BE2C (cell line): ENCODE measurements at regions not wholly inside any gene's neighbourhood (a gene's known extent, or its start where the extent isn't known, plus 50 kb on each side); places are given as distances from the start of the nearest gene placed in this dataset.
"Not testable (repeated sequence)": the region's sequence is repeated elsewhere in the genome, so short reads cannot be mapped to it uniquely, and the experiment has no call there.

Source experiments
- DNase-seq: peaks from one replicate; pipeline ENCODE4 v3.0.0-alpha.2; 2020
- H3K27me3 ChIP-seq: fragments of 250-450 bp; sonication (Bioruptor Pico); 2 replicates; pipeline ENCODE4 v1.5.1; 2020; ENCODE audit warnings: mild to moderate bottlenecking
- H3K36me3 ChIP-seq: fragments of 250-450 bp; sonication (Bioruptor Pico); 2 replicates; pipeline ENCODE4 v1.5.1; 2020; ENCODE audit warnings: mild to moderate bottlenecking
- H3K4me1 ChIP-seq: fragments of 250-450 bp; sonication (Bioruptor Pico); 2 replicates; pipeline ENCODE4 v1.5.1; 2020
- H3K4me3 ChIP-seq: 2 replicates; pipeline ENCODE4 v1.5.1; 2011; ENCODE audit warnings: low read depth, low read length
- H3K9me3 ChIP-seq: fragments of 250-450 bp; sonication (Bioruptor Pico); 2 replicates; pipeline ENCODE4 v1.5.1; 2020
- TF ChIP-seq, protein P1 (sequence below): IDR thresholded peaks from 2 replicates; pipeline ENCODE4 v1.5.1; 2012; ENCODE audit warnings: mild to moderate bottlenecking, low read depth, low read length

DNA sequence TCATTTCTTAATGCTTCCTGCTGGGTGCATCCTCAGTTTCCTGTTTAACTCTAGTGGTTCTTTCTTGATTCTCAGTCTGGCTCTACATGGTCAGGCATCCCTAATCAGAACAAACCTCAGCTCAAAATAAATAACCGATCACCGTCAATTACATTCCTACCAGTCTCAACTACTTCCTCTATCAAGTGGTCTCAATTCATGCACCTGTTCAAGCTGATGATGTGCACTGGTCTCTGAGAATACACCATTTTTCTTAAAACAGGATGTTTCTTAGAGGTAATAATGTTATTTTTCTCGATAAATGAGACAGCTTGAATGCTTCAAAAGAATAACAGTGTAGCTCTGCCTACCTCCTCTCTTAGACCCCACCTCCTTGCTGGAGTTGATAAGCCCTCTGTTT, 420.9 kb downstream of the SOCS6 start:
- TF ChIP-seq, protein P1, sequence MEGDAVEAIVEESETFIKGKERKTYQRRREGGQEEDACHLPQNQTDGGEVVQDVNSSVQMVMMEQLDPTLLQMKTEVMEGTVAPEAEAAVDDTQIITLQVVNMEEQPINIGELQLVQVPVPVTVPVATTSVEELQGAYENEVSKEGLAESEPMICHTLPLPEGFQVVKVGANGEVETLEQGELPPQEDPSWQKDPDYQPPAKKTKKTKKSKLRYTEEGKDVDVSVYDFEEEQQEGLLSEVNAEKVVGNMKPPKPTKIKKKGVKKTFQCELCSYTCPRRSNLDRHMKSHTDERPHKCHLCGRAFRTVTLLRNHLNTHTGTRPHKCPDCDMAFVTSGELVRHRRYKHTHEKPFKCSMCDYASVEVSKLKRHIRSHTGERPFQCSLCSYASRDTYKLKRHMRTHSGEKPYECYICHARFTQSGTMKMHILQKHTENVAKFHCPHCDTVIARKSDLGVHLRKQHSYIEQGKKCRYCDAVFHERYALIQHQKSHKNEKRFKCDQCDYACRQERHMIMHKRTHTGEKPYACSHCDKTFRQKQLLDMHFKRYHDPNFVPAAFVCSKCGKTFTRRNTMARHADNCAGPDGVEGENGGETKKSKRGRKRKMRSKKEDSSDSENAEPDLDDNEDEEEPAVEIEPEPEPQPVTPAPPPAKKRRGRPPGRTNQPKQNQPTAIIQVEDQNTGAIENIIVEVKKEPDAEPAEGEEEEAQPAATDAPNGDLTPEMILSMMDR, result no peak
- no peak for DNase-seq
- no peaks in the 10 kb centered on the region for H3K27me3 ChIP-seq
- H3K4me1 ChIP-seq, result no peaks in the 10 kb centered on the region
- H3K9me3 ChIP-seq, result no peaks in the 10 kb centered on the region
- H3K4me3 ChIP-seq, result no peak overlapping the region
- no peaks in the 10 kb centered on the region for H3K36me3 ChIP-seq

DNA sequence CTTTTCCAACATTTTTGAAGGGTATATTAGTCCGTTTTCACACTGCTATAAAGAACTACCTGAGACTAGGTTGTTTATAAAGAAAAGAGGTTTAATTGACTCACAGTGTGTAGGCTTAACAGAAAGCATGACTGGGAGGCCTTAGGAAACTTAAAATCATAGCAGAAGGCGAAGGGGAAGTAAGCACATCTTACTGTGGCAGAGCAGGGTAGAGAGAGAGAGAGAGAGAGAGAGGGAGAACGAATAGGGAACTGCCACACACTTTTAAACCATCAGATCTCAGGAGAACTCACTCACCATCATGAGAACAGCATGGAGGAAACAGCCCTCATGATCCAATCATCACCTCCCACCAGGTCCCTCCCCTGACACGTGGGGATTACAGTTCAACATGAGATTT, 420.3 kb downstream of the SOCS6 start:
- no peaks in the 10 kb centered on the region for H3K27me3 ChIP-seq
- TF ChIP-seq, protein P1, result no peak
- no peaks in the 10 kb centered on the region for H3K9me3 ChIP-seq
- no peaks in the 10 kb centered on the region for H3K4me1 ChIP-seq
- H3K36me3 ChIP-seq, result no peaks in the 10 kb centered on the region
- DNase-seq, result no peak
- no peak overlapping the region for H3K4me3 ChIP-seq

DNA sequence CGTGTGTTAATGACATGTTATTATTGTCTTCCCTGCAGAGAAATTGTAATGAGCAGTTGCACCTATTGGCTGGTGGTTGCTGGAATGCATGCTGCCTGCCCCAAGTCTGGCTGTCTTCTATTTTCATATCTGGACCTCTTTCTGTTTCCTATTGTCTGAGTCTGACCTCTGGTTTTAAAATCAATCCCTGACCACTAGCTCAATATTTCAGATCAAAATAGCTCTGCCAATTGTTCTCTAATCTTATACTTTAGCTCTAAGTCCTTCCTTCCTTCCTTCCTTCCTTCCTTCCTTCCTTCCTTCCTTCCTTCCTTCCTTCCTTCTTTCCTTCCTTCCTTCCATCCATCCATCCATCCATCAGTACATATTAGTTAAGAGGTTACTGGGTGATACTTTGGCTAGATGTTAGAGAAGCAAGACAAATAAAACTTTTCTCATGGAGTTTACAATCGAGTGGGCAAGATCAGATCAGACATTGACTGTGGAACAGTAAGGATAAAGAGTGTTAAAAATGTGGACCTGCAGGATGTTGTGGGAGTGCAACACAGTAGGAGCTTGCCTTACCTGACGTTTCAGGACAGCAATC, 417.1 kb downstream of the SOCS6 start:
- Histone ChIP-seq H3K27me3 (no peaks in the 10 kb centered on the region), H3K4me1 (no peaks in the 10 kb centered on the region), H3K36me3 (no peaks in the 10 kb centered on the region), H3K9me3 (no peaks in the 10 kb centered on the region), H3K4me3 (no peak overlapping the region)
- TF ChIP-seq, protein P1, result no peak
- DNase-seq, result no peak

DNA sequence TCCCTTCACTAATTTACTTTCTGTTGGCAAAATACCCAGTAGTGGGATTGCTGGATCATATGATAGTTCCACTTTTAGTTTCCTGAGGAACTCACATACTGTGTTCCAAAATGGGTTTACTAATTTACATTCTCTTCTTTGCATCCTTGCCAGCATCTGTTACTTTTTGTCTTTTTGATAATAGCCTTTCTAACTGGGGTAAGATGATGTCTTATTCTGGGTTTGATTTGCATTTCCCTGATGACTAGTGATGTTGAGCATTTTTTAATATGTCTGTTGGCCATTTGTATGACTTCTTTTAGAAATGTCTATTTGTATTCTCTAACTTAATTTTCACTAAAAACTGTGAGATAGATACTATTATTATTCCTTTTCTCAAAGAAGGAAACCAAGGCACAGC, 411.7 kb downstream of the SOCS6 start:
- Histone ChIP-seq H3K4me1 (no peaks in the 10 kb centered on the region), H3K9me3 (no peaks in the 10 kb centered on the region), H3K27me3 (no peaks in the 10 kb centered on the region), H3K4me3 (no peak overlapping the region), H3K36me3 (no peaks in the 10 kb centered on the region)
- DNase-seq, result no peak
- TF ChIP-seq, protein P1, result no peak

DNA sequence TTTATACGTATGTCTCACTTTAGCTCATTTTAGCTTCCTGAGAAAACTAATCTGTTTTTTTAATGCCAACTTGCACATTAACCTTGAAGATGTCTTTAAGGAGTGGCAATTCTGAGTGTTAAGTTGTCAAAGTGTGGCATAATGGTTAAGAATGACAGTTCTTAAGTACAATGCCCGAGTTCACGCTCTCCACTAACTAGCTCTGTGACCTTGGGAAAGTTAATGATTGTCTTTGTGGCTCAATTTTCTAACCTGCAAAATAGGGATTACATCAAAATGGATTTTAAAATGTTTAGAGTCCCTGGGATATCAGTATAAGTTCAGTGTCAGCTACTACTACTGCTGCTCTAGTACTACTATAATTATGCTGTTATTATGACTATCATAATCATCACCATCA, 409.7 kb downstream of the SOCS6 start:
- Histone ChIP-seq H3K4me3 (no peak overlapping the region), H3K36me3 (no peaks in the 10 kb centered on the region), H3K9me3 (no peaks in the 10 kb centered on the region), H3K27me3 (no peaks in the 10 kb centered on the region), H3K4me1 (no peaks in the 10 kb centered on the region)
- TF ChIP-seq, protein P1, result no peak
- no peak for DNase-seq

DNA sequence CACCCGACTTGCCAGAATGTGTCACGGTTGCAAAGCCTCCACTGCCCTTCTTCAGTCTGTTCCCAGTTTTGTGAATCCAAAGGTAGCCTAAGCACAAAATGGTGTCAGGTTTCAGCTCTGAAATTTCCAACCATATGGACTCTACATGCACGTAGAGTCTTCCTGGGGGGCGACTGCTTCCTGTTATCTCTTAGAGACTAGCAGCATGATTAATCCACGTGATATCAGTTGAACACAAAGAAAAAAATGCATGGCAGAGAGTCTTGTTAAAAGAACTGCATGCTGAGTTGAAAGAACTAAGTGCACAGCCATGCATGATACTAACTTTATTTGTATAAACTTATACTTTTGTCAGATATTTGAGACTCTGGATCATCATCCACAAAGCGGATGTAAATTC, 404.4 kb downstream of the SOCS6 start:
- DNase-seq, result no peak
- Histone ChIP-seq H3K4me3 (no peak overlapping the region), H3K9me3 (no peaks in the 10 kb centered on the region), H3K4me1 (no peaks in the 10 kb centered on the region), H3K27me3 (no peaks in the 10 kb centered on the region), H3K36me3 (no peaks in the 10 kb centered on the region)
- TF ChIP-seq, protein P1, result no peak

DNA sequence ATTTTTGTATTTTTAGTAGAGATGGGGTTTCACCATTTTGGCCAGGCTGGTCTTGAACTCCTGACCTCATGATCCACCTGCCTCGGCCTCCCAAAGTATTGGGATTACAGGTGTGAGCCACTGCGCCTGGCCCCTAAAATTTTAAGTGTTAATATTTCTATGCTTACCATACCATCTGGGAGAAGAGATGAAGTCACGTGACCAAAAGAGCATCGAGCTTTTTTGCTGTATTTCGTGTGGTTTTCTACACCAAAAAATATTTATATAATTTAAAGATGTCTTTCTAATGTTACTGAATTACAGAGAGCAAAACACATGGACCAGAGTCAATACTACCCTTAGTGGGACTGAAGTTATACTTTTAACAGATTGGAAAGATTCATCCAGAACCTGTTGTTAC, 400.9 kb downstream of the SOCS6 start:
- not testable (repeated sequence) for H3K36me3 ChIP-seq, H3K4me1 ChIP-seq, H3K9me3 ChIP-seq, H3K4me3 ChIP-seq, DNase-seq, H3K27me3 ChIP-seq
